ENCODE measurements at regions not wholly inside any gene's neighbourhood (a gene's known extent, or its start where the extent isn't known, plus 50 kb on each side); places are given as distances from the start of the nearest gene placed in this dataset.

DNA sequence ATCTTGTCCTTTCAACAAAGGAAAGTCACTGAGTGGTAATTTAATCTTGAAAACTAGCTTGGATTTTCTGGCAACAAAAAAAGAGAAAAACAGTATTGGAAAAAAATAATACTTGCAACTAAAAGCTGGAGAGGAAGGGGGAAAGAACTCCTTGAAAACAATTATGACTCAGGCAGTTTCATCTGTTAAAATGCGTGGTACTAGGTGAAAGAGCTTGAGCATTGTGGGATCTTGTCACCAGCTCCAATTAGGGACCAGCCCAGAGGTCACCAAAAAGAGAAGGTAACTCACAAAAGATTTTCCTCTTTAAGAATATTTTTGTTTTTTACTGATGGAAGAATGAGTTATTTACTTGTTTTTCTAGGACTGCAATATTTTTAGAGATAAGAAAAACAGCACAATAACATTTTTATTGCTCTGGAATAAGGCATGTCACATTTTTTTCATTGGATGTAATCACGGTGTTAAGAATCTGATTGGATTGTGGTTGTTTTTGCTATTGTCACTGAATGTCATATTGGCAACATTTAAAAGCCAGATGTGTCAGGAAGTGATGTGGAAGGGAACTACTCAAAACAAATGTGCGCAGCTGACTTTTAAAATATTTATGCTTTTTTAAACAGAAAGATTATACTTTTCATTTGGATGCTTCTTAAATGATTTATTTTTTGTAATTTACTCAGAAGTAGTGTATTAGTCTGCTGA is 78.5 kb upstream of the ADAMTS5 start:
- Mint-ChIP-seq H3K4me1 (no peaks in the 10 kb centered on the region), H3K4me3 (no peak overlapping the region), H3K9me3 (ENCODE audit: insufficient read depth) (peaks cover 2% of the 10 kb centered on the region), H3K27ac (no peak overlapping the region), H3K27me3 (no peaks in the 10 kb centered on the region)
- no peak overlapping the region for H3K4me2 ChIP-seq (replicated peaks; ENCODE audit: low read depth, low read length, poor library complexity, severe bottlenecking)
- intact Hi-C loops (cut with micrococcal nuclease) = no loop called here
- ChIA-PET POLR2A (interaction anchor here (0.7 kb wide), 1 partner anchor 19 kb away, joined by 3 read pairs; no protein-coding TSS in a partner anchor), CTCF (no interaction called here)
- H3K4me1 ChIP-seq (ENCODE audit: control insufficient read depth in 2 of 2, insufficient read depth in 2 of 2, low read length in 2 of 2) = no peaks in the 10 kb centered on the region
- ATAC-seq (ENCODE audit: low read depth) (no peak), DNase-seq (no peak)
- no peaks in the 10 kb centered on the region for H3K36me3 ChIP-seq (replicated peaks in 1 of 2; ENCODE audit: control extremely low read depth in 1 of 2, control insufficient read depth in 1 of 2, extremely low read depth in 1 of 2, insufficient read depth in 2 of 2, low read length in 1 of 2)
- no peaks in the 10 kb centered on the region for H4K20me1 ChIP-seq (ENCODE audit: control insufficient read depth, insufficient read depth, low read length, poor library complexity, severe bottlenecking)
- no peak overlapping the region for H3K9ac ChIP-seq (ENCODE audit: low read length)
- no peak overlapping the region for H2AFZ ChIP-seq (ENCODE audit: insufficient read depth, low read depth, low read length, poor library complexity, severe bottlenecking)
- no peaks in the 10 kb centered on the region for H3K27me3 ChIP-seq (replicated peaks in 1 of 4; ENCODE audit: control extremely low read depth in 1 of 4, control insufficient read depth in 3 of 4, insufficient read depth in 4 of 4, low read length in 3 of 4)
- WGBS (ENCODE audit: insufficient coverage) = no CpG with 5 or more reads among the region's 3 CpGs
- no peak overlapping the region for H3K4me3 ChIP-seq (ENCODE audit: control extremely low read depth in 1 of 5, extremely low read depth in 1 of 5, insufficient read depth in 1 of 5, low read depth in 2 of 5, low read length in 4 of 5)
- H3K27ac ChIP-seq (ENCODE audit: low read length in 2 of 2) = no peak overlapping the region
- no peaks in the 10 kb centered on the region for H3K79me2 ChIP-seq (ENCODE audit: control insufficient read depth, insufficient read depth, low read length)
- TF ChIP-seq EZH2 (IDR thresholded peaks at IDR 0.05; ENCODE audit: borderline replicate concordance, insufficient read depth, low read depth, low read length, poor library complexity, severe bottlenecking) (no peak), CTCF (IDR thresholded peaks at IDR 0.05) (no peak)
- peaks cover 0 to 5% (median 0%) of the 10 kb centered on the region in 3 donors for H3K9me3 ChIP-seq (ENCODE audit: control extremely low read depth in 1 of 3, control insufficient read depth in 2 of 3, insufficient read depth in 1 of 3, low read length in 2 of 3)

DNA sequence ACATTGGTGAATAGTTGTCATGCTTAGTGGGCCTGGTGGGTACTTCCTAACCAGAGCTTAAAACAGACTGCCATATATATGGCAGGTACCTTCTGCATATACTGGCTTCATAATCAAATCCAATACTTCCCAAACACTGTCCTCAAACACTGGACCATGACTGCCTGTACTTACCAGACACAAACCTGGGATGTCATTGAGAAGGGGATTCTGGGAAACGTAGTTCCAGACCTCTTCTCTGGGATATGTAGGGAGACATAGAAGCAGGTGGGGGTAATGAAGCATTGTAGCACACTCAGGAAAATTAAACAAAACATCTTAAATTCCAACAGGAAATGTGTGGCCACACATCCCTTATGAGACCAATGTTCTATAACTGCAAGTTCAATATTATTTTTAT is 76.5 kb upstream of the ADAMTS5 start:
- H3K9me3 ChIP-seq (ENCODE audit: control extremely low read depth in 1 of 3, control insufficient read depth in 2 of 3, insufficient read depth in 1 of 3, low read length in 2 of 3) = no peaks in the 10 kb centered on the region
- H4K20me1 ChIP-seq (ENCODE audit: control insufficient read depth, insufficient read depth, low read length, poor library complexity, severe bottlenecking) = no peaks in the 10 kb centered on the region
- H3K27me3 ChIP-seq (replicated peaks in 1 of 4; ENCODE audit: control extremely low read depth in 1 of 4, control insufficient read depth in 3 of 4, insufficient read depth in 4 of 4, low read length in 3 of 4) = no peaks in the 10 kb centered on the region
- no peak overlapping the region for H3K9ac ChIP-seq (ENCODE audit: low read length)
- no peaks in the 10 kb centered on the region for H3K36me3 ChIP-seq (replicated peaks in 1 of 2; ENCODE audit: control extremely low read depth in 1 of 2, control insufficient read depth in 1 of 2, extremely low read depth in 1 of 2, insufficient read depth in 2 of 2, low read length in 1 of 2)
- no peaks in the 10 kb centered on the region for H3K4me1 Mint-ChIP-seq
- no CpG with 5 or more reads among the region's 1 CpG for WGBS (ENCODE audit: insufficient coverage)
- no peak overlapping the region for H3K4me2 ChIP-seq (replicated peaks; ENCODE audit: low read depth, low read length, poor library complexity, severe bottlenecking)
- H3K27ac ChIP-seq (ENCODE audit: low read length in 2 of 2) = no peak overlapping the region
- no peak overlapping the region for H3K4me3 Mint-ChIP-seq
- no peak for DNase-seq
- no peaks in the 10 kb centered on the region for H3K4me1 ChIP-seq (ENCODE audit: control insufficient read depth in 2 of 2, insufficient read depth in 2 of 2, low read length in 2 of 2)
- peaks cover 2% of the 10 kb centered on the region for H3K9me3 Mint-ChIP-seq (ENCODE audit: insufficient read depth)
- no peak for TF ChIP-seq CTCF (IDR thresholded peaks at IDR 0.05)
- TF ChIP-seq EZH2 (IDR thresholded peaks at IDR 0.05; ENCODE audit: borderline replicate concordance, insufficient read depth, low read depth, low read length, poor library complexity, severe bottlenecking) = no peak
- no peak overlapping the region for H2AFZ ChIP-seq (ENCODE audit: insufficient read depth, low read depth, low read length, poor library complexity, severe bottlenecking)
- POLR2A ChIA-PET = no interaction called here
- H3K27ac Mint-ChIP-seq = no peak overlapping the region
- intact Hi-C loops (cut with micrococcal nuclease) = no loop called here
- ATAC-seq (ENCODE audit: low read depth) = no peak
- H3K79me2 ChIP-seq (ENCODE audit: control insufficient read depth, insufficient read depth, low read length) = no peaks in the 10 kb centered on the region
- CTCF ChIA-PET = no interaction called here
- no peaks in the 10 kb centered on the region for H3K27me3 Mint-ChIP-seq
- no peak overlapping the region for H3K4me3 ChIP-seq (ENCODE audit: control extremely low read depth in 1 of 5, extremely low read depth in 1 of 5, insufficient read depth in 1 of 5, low read depth in 2 of 5, low read length in 4 of 5)
